SK-N-MC (cell line): ENCODE measurements at regions not wholly inside any gene's neighbourhood (a gene's known extent, or its start where the extent isn't known, plus 50 kb on each side); places are given as distances from the start of the nearest gene placed in this dataset.

Experiments
- EZH2 ChIP-seq: fragments of 200-600 bp; sonication (generic); IDR thresholded peaks from one replicate; pipeline ENCODE4 v1.6.1; 2017; ENCODE audit warnings: antibody characterized with exemption
- FOXP2 ChIP-seq: optimal IDR thresholded peaks from 2 replicates; pipeline ENCODE3; 2011; ENCODE audit warnings: mild to moderate bottlenecking, moderate library complexity; ENCODE audit not compliant: insufficient read depth; ENCODE audit errors: extremely low read length, control extremely low read depth
- POLR2AphosphoS5 ChIP-seq: IDR thresholded peaks from 2 replicates; pipeline ENCODE4 v1.6.1; 2012; ENCODE audit warnings: mild to moderate bottlenecking, low read depth, low read length, borderline replicate concordance

GRCh38 chr11:91295591-91295990 is 929.0 kb upstream of the FAT3 start:
- no peak for TF ChIP-seq POLR2AphosphoS5
- TF ChIP-seq EZH2 = no peak
- TF ChIP-seq FOXP2 = no peak
